GM19043 (cell line): ENCODE measurements at regions not wholly inside any gene's neighbourhood (a gene's known extent, or its start where the extent isn't known, plus 50 kb on each side); places are given as distances from the start of the nearest gene placed in this dataset.
"Not testable (repeated sequence)": the region's sequence is repeated elsewhere in the genome, so short reads cannot be mapped to it uniquely, and the experiment has no call there.

Experiments used
- ATAC-seq: cut with Tn5 transposase; IDR thresholded peaks from one replicate; pipeline ENCODE4 v1.9.1; 2021; ENCODE audit warnings: low read depth; ENCODE audit not compliant: unreplicated experiment

GRCh38 chr15:22665059-22665702 lies 121.3 kb upstream of the NIPA1 start:
- not testable (repeated sequence) for ATAC-seq

DNA sequence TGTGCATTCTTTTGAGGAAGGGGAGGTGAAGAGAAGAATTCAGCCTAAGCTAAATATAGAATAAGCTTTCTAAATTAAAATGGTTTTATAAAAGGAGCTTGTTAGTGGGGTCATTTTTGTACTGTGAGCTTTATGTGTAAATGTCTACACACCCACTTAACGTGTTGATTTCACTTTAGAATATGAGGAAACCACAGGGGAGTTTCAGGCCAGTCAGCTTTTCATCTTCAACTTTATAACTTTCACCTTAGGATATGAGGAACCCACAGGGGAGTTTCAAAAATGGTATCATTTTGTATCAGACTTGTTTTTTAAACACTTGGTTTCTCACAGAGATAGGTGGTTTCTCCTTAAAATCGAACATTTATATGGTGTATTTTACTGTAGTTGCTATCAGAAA lies 120.7 kb upstream of the NIPA1 start:
- not testable (repeated sequence) for ATAC-seq

DNA sequence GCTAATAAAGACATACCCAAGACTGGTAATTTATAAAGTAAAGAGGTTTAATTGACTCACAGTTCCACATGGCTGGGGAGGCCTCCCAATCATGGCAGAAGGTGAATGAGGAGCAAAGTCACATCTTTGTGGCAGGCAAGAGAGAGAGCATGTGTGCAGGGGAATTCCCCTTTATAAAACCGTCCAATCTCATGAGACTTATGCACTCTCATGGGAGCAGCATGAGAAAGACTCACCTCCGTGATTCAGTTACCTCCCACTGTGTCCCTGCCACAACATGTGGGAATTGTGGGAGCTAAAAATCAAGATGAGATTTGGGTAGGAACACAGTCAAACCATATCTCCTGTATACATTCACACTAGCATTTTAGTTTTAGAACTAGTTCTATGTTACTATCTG lies 101.7 kb upstream of the NIPA1 start:
- not testable (repeated sequence) for ATAC-seq

DNA sequence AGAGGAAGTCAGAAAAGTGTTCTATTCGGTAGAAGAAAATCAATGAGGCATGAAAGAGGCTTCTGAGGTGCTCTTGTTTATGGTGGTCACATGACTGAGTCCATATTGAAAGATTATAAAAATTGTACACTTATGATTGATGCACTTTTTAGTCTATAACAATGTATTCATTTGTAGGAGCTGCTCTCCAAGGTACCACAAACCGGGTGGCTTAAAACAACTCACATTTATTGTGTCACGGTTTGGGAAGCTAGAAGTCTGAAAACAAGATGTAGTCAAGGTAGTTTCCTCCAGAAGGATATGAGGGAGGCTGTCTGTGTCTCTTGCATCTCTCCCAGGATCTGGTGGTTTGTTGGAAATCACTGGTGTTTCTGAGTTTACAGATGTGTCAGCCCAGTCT lies 86.6 kb upstream of the NIPA1 start:
- ATAC-seq, result not testable (repeated sequence)

DNA sequence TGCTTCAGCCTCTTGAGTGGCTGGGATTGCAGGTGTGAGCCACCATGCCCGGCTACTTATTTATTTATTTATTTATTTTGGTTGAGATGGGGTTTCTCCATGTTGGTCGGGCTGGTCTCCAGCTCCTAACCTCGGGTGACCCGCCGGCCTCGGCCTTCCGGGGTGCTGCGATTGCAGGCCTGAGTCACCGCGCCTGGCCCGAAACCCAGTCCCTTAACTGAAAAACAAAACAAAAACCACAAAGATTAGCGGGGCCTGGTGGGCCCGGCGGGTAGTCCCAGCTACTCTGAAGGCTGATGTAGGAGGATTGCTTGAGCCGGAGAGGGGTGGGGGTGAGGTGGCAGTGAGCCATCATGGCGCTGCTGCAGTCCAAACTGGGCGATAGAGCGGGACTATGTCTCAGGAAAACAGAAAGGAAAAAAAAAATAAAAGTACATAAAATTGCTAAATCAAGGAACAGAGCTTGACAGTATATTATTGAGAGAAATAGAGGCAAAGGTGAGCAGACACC lies 75.6 kb upstream of the NIPA1 start:
- not testable (repeated sequence) for ATAC-seq

DNA sequence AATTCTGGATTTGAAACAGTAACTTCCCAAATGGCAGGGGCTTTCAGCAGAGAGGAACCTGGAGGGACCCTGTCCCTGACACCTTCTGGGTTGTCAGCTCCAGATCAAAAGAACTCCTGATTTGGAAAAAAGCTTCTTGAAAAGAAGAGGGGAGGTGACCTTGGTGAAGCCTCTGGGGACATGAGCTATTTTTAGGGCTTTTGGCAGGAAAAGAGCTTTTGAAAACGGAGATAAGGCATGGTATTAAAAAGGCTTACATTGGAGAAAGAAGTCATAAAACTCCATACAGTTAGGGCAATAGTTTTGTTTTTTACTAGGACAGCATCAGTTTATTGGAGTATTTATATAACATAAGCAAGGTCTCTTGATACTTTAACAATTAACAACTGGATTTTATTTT lies 72.5 kb upstream of the NIPA1 start:
- not testable (repeated sequence) for ATAC-seq

DNA sequence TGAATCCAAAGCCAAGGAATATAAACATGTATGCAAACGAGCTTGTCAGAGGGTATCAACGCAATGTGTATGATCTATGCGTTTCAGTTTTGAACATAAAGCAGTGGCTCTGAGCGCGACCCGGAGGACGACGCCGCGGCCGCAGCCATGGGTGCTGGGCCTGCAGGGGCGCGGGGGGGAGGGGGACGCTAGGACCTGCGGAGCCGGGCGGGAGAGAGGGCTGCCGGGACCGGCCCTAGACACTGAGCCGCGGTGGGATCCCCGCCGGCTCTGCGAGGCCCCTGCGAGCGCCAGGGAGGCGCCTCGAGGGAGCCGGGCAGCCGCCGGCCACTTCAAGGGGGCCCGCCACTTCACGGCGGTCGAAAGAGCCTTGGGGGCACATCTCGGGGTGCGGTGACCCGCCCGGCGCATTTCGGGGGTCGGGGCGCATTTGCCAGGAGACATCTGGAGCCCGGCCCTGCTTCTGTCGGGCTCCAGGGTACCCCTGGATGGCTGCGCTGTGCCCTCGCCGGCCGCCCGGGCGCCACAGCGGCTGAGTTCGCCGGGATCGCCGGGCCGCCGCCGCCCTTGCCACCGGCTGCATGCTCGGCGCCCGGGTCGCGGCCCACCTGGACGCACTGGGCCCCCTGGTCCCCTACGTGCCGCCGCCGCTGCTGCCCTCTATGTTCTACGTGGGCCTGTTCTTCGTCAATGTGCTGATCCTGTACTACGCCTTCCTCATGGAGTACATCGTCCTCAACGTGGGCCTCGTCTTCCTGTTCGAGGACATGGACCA lies 71.9 kb upstream of the NIPA1 start:
- ATAC-seq, result not testable (repeated sequence)

GRCh38 chr15:22715133-22715845 lies 71.2 kb upstream of the NIPA1 start:
- ATAC-seq, result not testable (repeated sequence)

DNA sequence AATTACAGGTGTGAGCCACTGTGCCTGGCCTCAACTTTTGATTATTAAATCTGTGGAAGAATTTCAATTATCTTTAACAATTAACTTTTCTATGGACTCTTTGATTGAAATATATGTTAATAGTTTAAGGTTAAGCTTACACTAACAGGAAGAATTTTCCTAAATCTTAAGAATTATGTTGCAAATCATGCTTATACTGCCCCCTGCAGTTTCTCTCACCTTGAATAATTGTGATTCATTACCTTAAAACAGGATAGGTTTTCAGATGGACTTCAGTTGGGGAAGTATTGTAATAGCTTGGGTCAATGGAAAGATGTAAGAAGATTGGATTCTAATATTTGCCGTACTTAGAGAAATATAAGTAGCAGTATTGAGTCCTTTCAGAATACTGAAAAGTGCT lies 66.5 kb upstream of the NIPA1 start:
- ATAC-seq, result not testable (repeated sequence)

GRCh38 chr15:22726104-22726503 lies 60.3 kb upstream of the NIPA1 start:
- not testable (repeated sequence) for ATAC-seq

DNA sequence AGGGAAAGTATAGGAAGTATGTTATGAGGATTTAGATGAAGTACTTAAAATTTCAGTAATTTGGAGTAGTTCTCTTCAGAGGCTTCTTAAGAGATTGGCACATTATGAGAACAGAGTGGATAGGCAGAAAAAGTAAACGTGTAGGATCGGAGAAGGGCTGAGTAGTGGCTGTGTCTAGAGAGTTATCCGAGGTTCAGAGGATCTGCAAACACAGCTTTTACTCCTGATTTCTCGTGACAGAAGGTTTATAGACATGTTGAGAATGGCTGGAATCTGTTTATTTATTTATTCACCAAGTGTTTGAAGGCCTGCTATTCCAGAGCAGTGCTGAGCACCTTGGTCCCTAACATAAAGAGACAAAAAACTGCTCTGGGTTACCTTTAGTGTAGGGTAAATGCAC lies 51.4 kb upstream of the NIPA1 start:
- not testable (repeated sequence) for ATAC-seq

GRCh38 chr15:22735781-22736180 lies 50.7 kb upstream of the NIPA1 start:
- no peak for ATAC-seq

DNA sequence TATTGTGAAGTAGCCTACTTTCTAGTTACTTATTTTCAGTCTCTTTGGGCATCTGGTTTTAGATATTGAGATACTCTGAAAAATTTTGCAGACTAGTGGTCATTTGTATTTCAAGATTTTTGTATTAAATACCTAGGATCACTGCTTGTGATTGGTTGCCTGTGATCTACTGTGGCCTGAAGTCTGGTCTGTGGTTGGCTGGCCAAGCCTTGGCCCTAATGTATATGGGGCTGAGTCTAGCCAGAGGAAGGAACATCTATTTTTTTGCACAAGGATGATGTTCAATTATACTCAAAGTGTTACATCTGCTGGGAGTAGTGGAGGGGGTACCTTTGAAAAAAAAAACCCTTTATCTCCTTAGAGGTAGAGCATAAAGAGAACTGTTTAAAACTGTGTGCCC lies 50.2 kb upstream of the NIPA1 start:
- ATAC-seq, result not testable (repeated sequence)
